Fibroblast of skin of left quadriceps (primary cell): ENCODE measurements at regions not wholly inside any gene's neighbourhood (a gene's known extent, or its start where the extent isn't known, plus 50 kb on each side); places are given as distances from the start of the nearest gene placed in this dataset.
A peak's percentile ranks its signal among the peaks of the same experiment; 100 is the strongest.
"Not testable (repeated sequence)": the region's sequence is repeated elsewhere in the genome, so short reads cannot be mapped to it uniquely, and the experiment has no call there.

ENCODE experiments used
- DNase-seq, 2 experiments: peaks; one replicate each; pipeline ENCODE4 v3.0.0-alpha.2; 2013; ENCODE audit warnings: low read depth in 2 of 2

GRCh38 chr4:73671348-73671747, 51.1 kb upstream of the RASSF6 start:
- DNase-seq, result not testable (repeated sequence)

- DNase-seq, result no peak
Measured at GRCh38 chr4:73673286-73673685, 53.0 kb upstream of the RASSF6 start.

- no peak for DNase-seq
Measured at GRCh38 chr4:73674451-73674919, 54.2 kb upstream of the RASSF6 start.

- DNase-seq, result no peak
Measured at GRCh38 chr4:73675623-73676022, 55.4 kb upstream of the RASSF6 start.

GRCh38 chr4:73676136-73676535, 55.9 kb upstream of the RASSF6 start:
- DNase-seq, result no peak

GRCh38 chr4:73676861-73677323, 56.7 kb upstream of the RASSF6 start:
- no peak for DNase-seq

- DNase-seq, result peak; percentile 77
Measured at GRCh38 chr4:73679836-73680235, 59.6 kb upstream of the RASSF6 start.

DNA sequence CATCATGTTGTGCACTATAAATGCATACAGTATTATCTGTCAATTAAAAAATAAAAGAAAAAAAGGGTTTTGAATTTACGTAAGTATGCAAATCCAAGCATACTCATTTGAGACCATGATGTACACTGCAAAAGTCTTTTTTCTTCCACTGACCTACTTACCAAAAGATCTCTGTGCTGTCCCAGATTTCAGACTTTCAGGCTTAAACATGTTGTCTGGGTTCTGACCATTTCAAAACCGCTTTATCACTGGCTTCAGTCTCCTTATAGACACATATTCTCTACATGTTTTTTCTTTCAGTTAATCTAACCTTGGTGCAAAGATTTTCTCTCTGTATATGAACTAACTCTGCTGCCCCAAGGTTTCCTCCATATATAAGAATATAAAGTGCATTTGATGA, 58.6 kb upstream of the CXCL8 start:
- no peak for DNase-seq

DNA sequence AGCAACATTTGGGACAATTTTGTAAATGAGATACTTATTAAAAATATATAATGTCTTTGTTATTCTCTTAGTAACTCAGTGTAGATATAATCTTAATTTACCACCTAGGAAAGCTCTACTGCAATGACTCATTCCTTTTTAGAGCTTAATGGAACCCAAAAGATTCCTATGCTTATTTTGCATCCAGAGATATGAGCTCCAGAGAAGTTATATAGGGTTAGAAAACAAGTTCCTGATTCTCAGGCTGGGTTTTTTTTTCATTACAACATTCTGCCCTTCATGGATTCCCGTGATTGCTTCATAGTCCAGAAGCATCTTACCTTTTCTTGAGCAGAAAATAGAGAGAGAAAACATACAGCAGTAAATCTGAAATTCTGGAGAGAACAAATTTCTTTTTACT, 57.9 kb upstream of the CXCL8 start:
- no peak for DNase-seq

GRCh38 chr4:73683033-73683432, 57.3 kb upstream of the CXCL8 start:
- DNase-seq, result no peak

- DNase-seq, result no peak
Measured at GRCh38 chr4:73683456-73683855, 56.9 kb upstream of the CXCL8 start.

DNA sequence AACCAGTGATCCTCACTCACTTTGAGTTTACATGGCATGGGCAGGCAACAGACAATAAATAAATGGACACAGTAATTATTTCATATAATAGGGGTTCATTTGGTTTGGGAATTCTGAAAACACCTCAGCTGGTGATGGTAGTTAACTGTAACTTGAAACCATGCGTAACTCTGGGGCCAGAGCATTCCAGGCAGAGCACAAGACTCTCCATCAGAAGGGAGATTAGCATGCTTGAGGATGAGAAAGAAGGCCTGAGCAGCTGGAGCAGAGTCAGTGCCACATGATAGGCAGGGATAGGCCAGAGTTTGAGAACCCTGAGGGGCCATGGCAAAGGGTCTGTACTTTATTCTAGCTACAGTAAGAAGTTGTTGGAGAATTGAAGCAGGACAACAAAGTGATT, 56.3 kb upstream of the CXCL8 start:
- DNase-seq, result no peak

DNA sequence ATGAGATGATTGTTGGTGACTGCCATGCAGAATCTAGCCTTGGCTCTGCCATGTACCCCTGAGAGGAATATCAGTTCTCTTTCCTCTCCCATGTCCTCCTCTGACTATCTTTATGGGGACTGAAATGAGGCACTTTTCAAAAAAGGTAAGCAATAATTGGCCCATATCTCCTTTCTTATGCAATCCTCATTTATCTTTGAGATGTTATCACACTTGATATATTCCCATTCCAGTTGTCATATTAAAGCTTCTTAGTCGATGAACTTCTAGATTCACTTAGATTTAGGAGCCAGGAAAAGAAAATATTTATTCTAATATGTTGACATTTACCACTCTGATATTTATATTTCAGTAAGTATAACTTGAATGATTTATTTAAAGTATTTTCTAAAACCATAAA, 55.3 kb upstream of the CXCL8 start:
- no peak for DNase-seq

DNA sequence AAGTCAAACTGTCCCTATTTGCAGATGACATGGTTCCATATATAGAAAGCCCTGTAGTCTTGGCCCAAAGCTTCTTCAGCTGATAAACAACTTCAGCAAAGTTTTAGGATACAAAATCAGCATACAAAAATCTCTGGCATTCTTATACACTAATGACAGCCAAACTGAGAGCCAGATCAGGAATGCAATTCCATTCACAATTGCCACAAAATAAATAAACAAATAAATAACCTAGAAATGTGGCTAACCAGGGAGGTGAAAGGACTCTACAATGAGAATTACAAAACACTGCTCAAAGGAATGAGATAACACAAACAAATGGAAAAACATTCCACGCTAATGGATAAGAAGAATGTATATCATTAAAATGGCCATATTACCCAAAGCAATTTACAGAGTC, 52.9 kb upstream of the CXCL8 start:
- no peak for DNase-seq

DNA sequence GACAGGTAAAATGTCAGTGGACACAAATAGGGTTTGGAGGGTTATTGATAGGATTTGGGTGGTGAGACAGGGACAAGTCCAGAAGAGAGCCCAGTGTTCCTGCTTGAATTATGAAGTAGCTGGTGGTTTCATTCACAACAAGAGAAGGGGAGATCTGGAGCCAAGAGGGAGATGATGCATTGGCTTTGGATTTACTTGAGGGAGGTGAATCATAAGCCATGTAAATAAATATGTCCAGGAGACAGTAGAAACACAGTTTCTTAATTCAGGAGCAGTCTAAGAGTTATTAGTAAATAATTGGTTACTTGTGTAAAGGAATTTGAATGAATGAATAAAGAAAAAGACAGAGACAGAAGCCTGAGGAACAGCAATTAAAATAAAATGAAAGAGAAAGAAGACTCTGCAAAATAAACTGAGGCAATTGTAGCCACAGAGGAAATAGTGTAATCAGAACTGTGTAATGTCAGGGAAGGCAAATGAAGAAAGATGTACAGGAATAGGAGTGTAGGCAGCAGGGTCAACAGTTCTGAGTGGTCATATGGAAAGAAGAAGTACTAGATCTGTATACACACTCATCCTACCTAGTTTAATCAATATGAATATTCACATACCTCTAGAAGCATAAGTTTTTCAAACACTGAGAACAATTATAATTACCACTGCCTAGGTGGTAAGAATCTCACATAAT, 50.2 kb upstream of the CXCL8 start:
- DNase-seq, result no peak
